Lung (tissue), 11 donors: ENCODE measurements at regions not wholly inside any gene's neighbourhood (a gene's known extent, or its start where the extent isn't known, plus 50 kb on each side); places are given as distances from the start of the nearest gene placed in this dataset.

Source experiments
- ATAC-seq: fragments of 200-7000 bp; cut with Tn5 transposase; one replicate; pipeline ENCODE4 v1.9.1; 2020; ENCODE audit warnings: moderate number of reproducible peaks; ENCODE audit not compliant: insufficient read depth, low FRiP score
- DNase-seq, 3 donors: peaks; one replicate each; pipeline ENCODE4 v3.0.0-alpha.2; 2013 to 2017
- H3K27ac ChIP-seq, 2 donors: one replicate each; pipeline ENCODE4 v1.5.1; 2013; ENCODE audit warnings: mild to moderate bottlenecking in 2 of 2, moderate library complexity in 2 of 2, control low read depth in 1 of 2, inconsistent platforms in 1 of 2, low read depth in 1 of 2, low read length in 1 of 2
- H3K27me3 ChIP-seq, 3 donors: one replicate each; pipeline ENCODE4 v1.5.1; 2013; ENCODE audit warnings: low read length in 2 of 3; ENCODE audit not compliant: control insufficient read depth in 3 of 3, insufficient read depth in 3 of 3
- H3K36me3 ChIP-seq, 4 donors: one replicate each; pipeline ENCODE4 v1.5.1; 2013; ENCODE audit warnings: low read length in 4 of 4, mild to moderate bottlenecking in 1 of 4, moderate library complexity in 1 of 4; ENCODE audit not compliant: control insufficient read depth in 4 of 4, insufficient read depth in 4 of 4
- H3K4me1 ChIP-seq, 5 donors: one replicate each; pipeline ENCODE4 v1.5.1; 2013; ENCODE audit warnings: low read length in 5 of 5, mild to moderate bottlenecking in 2 of 5, moderate library complexity in 1 of 5; ENCODE audit not compliant: control insufficient read depth in 5 of 5, insufficient read depth in 5 of 5
- H3K4me3 ChIP-seq: one replicate; pipeline ENCODE4 v1.5.1; 2013; ENCODE audit warnings: mild to moderate bottlenecking, control low read depth, moderate library complexity
- H3K9ac ChIP-seq, 2 donors: one replicate each; pipeline ENCODE4 v1.5.1; 2013; ENCODE audit warnings: low read length in 2 of 2, control low read depth in 1 of 2; ENCODE audit not compliant: insufficient read depth in 1 of 2
- H3K9me3 ChIP-seq, 4 donors: one replicate each; pipeline ENCODE4 v1.5.1; 2013; ENCODE audit warnings: low read length in 3 of 4, mild to moderate bottlenecking in 1 of 4, moderate library complexity in 1 of 4; ENCODE audit not compliant: control insufficient read depth in 4 of 4, insufficient read depth in 3 of 4
- WGBS, 2 donors: extraction: QIAGEN DNeasy Blood & Tissue Kit; methylation state at CpG; one replicate each; pipeline ENCODE4 v1.1.7; 2013; 5-methylcytosine and 5-hydroxymethylcytosine counted together
- TF ChIP-seq, protein P1 (sequence below): IDR thresholded peaks from 2 replicates; pipeline ENCODE4 v1.5.1; 2012; ENCODE audit warnings: mild to moderate bottlenecking; ENCODE audit errors: control extremely low read depth, extremely low read depth
- donor health status: control.
- donor health status: control.
- donor health status: Bipolar disorder and iron deficiency.
- donor health status: healthy.
- donor health status: DM: yes; HTN: yes; CAD: no.

DNA sequence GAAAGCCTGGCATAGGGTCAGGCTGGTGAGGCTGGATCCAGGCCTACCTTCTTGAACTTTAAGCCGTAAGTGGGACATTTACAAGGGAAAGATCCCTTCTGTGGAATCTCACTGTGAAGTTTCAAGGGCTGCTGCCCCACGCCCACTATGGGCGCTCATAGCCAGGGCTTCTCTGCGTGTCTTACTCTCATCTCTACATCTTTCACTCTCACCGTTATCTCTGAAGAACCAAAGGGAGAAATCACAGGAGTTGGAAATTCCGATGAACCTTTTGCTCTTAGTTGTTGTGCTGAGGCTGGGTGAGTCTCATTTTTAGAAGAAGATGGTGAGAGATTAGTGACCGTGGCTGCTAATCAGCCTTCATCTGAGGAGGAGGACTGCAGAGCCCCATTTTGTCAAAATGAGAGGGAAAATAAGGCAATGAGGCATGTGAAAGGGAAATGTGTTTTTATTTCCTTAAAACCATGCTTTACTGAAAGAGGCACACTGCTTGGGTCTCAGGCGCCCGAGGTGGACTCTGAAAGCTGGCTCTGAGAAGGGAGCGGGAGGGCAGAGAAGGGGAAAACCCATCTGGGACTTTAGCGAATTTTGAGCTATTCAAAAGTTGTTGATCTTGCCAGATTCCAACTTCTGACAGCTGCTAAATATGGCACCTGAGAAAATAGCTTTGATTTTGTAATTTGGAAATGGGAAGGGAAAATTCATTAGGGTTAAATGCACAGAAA is 301.5 kb downstream of the CLIC5 start:
- ATAC-seq (no peak), DNase-seq (no peak)
- Histone ChIP-seq H3K27me3 (no peaks in the 10 kb centered on the region), H3K9ac (peak overlapping the region in 1 of 2 donors; percentile 8), H3K9me3 (no peaks in the 10 kb centered on the region), H3K27ac (no peak overlapping the region), H3K4me1 (peaks cover 0 to 7% (median 3%) of the 10 kb centered on the region in 5 donors), H3K4me3 (no peak overlapping the region), H3K36me3 (no peaks in the 10 kb centered on the region)
- 73 to 83% methylated on average over 11 of the region's 11 CpGs for WGBS, 2 donors
- TF ChIP-seq, protein P1, sequence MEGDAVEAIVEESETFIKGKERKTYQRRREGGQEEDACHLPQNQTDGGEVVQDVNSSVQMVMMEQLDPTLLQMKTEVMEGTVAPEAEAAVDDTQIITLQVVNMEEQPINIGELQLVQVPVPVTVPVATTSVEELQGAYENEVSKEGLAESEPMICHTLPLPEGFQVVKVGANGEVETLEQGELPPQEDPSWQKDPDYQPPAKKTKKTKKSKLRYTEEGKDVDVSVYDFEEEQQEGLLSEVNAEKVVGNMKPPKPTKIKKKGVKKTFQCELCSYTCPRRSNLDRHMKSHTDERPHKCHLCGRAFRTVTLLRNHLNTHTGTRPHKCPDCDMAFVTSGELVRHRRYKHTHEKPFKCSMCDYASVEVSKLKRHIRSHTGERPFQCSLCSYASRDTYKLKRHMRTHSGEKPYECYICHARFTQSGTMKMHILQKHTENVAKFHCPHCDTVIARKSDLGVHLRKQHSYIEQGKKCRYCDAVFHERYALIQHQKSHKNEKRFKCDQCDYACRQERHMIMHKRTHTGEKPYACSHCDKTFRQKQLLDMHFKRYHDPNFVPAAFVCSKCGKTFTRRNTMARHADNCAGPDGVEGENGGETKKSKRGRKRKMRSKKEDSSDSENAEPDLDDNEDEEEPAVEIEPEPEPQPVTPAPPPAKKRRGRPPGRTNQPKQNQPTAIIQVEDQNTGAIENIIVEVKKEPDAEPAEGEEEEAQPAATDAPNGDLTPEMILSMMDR: no peak
